H1 (cell line): ENCODE measurements at regions not wholly inside any gene's neighbourhood (a gene's known extent, or its start where the extent isn't known, plus 50 kb on each side); places are given as distances from the start of the nearest gene placed in this dataset.

Source experiments
- CTCF ChIA-PET: fragments of 300-600 bp; sonication (Branson Sonifier 250); formaldehyde crosslinking; loops from one replicate; lab custom pipeline; 2021; ENCODE audit not compliant: partially characterized antibody; lab: Charles Lee
- POLR2A ChIA-PET: fragments of 300-600 bp; sonication (Branson Sonifier 250); formaldehyde crosslinking; loops from one replicate; lab custom pipeline; 2021; ENCODE audit warnings: inconsistent platforms; ENCODE audit not compliant: partially characterized antibody; lab: Charles Lee
- DNase-seq, 2 experiments: peaks; one replicate each; pipeline versions ENCODE4 v3.0.0 to v3.0.0-alpha.2; 2010 to 2022; ENCODE audit warnings: low spot score in 2 of 2, low read depth in 1 of 2, mixed read lengths in 1 of 2
- FAIRE-seq: peaks from 2 replicates; lab custom pipeline; 2011; peaks lifted over from hg19 to GRCh38; lab: Jason Lieb, UNC
- H2AFZ ChIP-seq: 2 replicates; pipeline ENCODE4 v1.8.1; 2012; ENCODE audit warnings: low read length, inconsistent platforms
- H2AK5ac ChIP-seq: 2 replicates; pipeline ENCODE4 v1.6.1; 2013; ENCODE audit warnings: low read depth, low read length
- H2BK120ac ChIP-seq: replicated peaks from 2 replicates; pipeline ENCODE3; 2013; ENCODE audit warnings: low read depth, low read length, inconsistent platforms
- H2BK12ac ChIP-seq: 2 replicates; pipeline ENCODE4 v1.6.1; 2013; ENCODE audit warnings: low read depth, low read length
- H2BK15ac ChIP-seq: 2 replicates; pipeline ENCODE4 v1.6.1; 2013; ENCODE audit warnings: low read length
- H2BK20ac ChIP-seq: 2 replicates; pipeline ENCODE4 v1.6.1; 2013; ENCODE audit warnings: low read length
- H2BK5ac ChIP-seq: 2 replicates; pipeline ENCODE4 v1.6.1; 2013; ENCODE audit warnings: low read depth, low read length
- H3K14ac ChIP-seq: 2 replicates; pipeline ENCODE4 v1.6.1; 2013; ENCODE audit warnings: inconsistent platforms; ENCODE audit not compliant: insufficient read length
- H3K18ac ChIP-seq: 2 replicates; pipeline ENCODE4 v1.6.1; 2013; ENCODE audit warnings: low read length; ENCODE audit errors: extremely low read depth
- H3K23ac ChIP-seq: 2 replicates; pipeline ENCODE4 v1.6.1; 2013; ENCODE audit warnings: inconsistent platforms; ENCODE audit not compliant: insufficient read length
- H3K23me2 ChIP-seq: 2 replicates; pipeline ENCODE4 v1.6.1; 2013; ENCODE audit warnings: low read depth, low read length
- H3K27ac ChIP-seq: 2 replicates; pipeline ENCODE4 v1.6.1; 2011; ENCODE audit warnings: low read depth, low read length, inconsistent platforms
- H3K27me3 ChIP-seq, 4 experiments: replicated peaks in 1 of 4; 1 replicate in 1 of 4; 2 replicates in 3 of 4; pipeline versions ENCODE4 v1.6.1 to v1.8.1; 2011 to 2013; ENCODE audit warnings: low read length in 3 of 4, mild to moderate bottlenecking in 3 of 4, inconsistent platforms in 2 of 4, mixed read lengths in 2 of 4, moderate library complexity in 1 of 4; ENCODE audit not compliant: control insufficient read depth in 3 of 4, insufficient read depth in 3 of 4; ENCODE audit errors: extremely low read depth in 1 of 4
- H3K36me3 ChIP-seq, 4 experiments: 2 replicates each; pipeline versions ENCODE4 v1.6.1 to v1.8.1; 2011 to 2013; ENCODE audit warnings: mild to moderate bottlenecking in 4 of 4, low read length in 3 of 4, moderate library complexity in 2 of 4, control low read depth in 1 of 4, inconsistent platforms in 1 of 4; ENCODE audit not compliant: insufficient read depth in 4 of 4, control insufficient read depth in 2 of 4
- H3K4ac ChIP-seq: replicated peaks from 2 replicates; pipeline ENCODE3; 2013; ENCODE audit warnings: low read length, low read depth, mixed read lengths, inconsistent platforms; ENCODE audit not compliant: insufficient read length
- H3K4me1 ChIP-seq, 4 experiments: replicated peaks in 1 of 4; 1 replicate in 1 of 4; 2 replicates in 3 of 4; pipeline versions ENCODE4 v1.6.1 to v1.8.1; 2011 to 2013; ENCODE audit warnings: low read length in 3 of 4, inconsistent platforms in 2 of 4, mixed read lengths in 1 of 4; ENCODE audit not compliant: insufficient read depth in 4 of 4, control insufficient read depth in 3 of 4
- H3K4me2 ChIP-seq, 2 experiments: 2 replicates each; pipeline versions ENCODE4 v1.6.1 to v1.8.1; 2011 to 2013; ENCODE audit warnings: low read depth in 2 of 2, low read length in 2 of 2, control low read depth in 1 of 2, inconsistent platforms in 1 of 2, mild to moderate bottlenecking in 1 of 2; ENCODE audit not compliant: insufficient read depth in 1 of 2
- H3K4me3 ChIP-seq, 4 experiments: fragments of 200-600, 300-600 bp in 1 of 4; sonication (generic), shearing (Covaris generic), sonication (Bioruptor Twin) in 1 of 4; 2 replicates each; pipeline versions ENCODE4 v1.5.1 to v1.8.1; 2011 to 2016; ENCODE audit warnings: low read length in 4 of 4, low read depth in 3 of 4, control low read depth in 2 of 4, inconsistent platforms in 2 of 4, mild to moderate bottlenecking in 2 of 4, mixed read lengths in 1 of 4, moderate library complexity in 1 of 4; ENCODE audit not compliant: insufficient read depth in 2 of 4; ENCODE audit errors: extremely low read depth in 1 of 4
- H3K56ac ChIP-seq: replicated peaks from 2 replicates; pipeline ENCODE3; 2013; ENCODE audit warnings: low read depth, mild to moderate bottlenecking, mixed read lengths, low read length, inconsistent platforms; ENCODE audit not compliant: insufficient read length
- H3K79me1 ChIP-seq: 2 replicates; pipeline ENCODE4 v1.6.1; 2013; ENCODE audit warnings: low read depth, low read length, control low read depth
- H3K79me2 ChIP-seq, 2 experiments: 2 replicates each; pipeline versions ENCODE4 v1.6.1 to v1.8.1; 2012 to 2013; ENCODE audit warnings: low read length in 2 of 2, mild to moderate bottlenecking in 2 of 2, inconsistent platforms in 1 of 2; ENCODE audit not compliant: insufficient read depth in 2 of 2, control insufficient read depth in 1 of 2
- H3K9ac ChIP-seq, 4 experiments: replicated peaks in 1 of 4; 1 replicate in 1 of 4; 2 replicates in 3 of 4; pipeline versions ENCODE4 v1.6.1 to v1.8.1; 2011 to 2013; ENCODE audit warnings: low read depth in 3 of 4, low read length in 3 of 4, control low read depth in 2 of 4, mild to moderate bottlenecking in 2 of 4, moderate library complexity in 2 of 4, inconsistent platforms in 1 of 4; ENCODE audit errors: extremely low read depth in 1 of 4
- H3K9me3 ChIP-seq, 2 experiments: 2 replicates each; pipeline versions ENCODE4 v1.6.1 to v1.8.1; 2012 to 2013; ENCODE audit warnings: mild to moderate bottlenecking in 2 of 2, moderate library complexity in 2 of 2, control low read depth in 1 of 2, inconsistent platforms in 1 of 2, low read depth in 1 of 2, low read length in 1 of 2, mixed read lengths in 1 of 2; ENCODE audit not compliant: insufficient read depth in 2 of 2
- H4K20me1 ChIP-seq, 2 experiments: replicated peaks in 1 of 2; 2 replicates each; pipeline versions ENCODE3 to v1.8.1; 2011 to 2013; ENCODE audit warnings: inconsistent platforms in 2 of 2, low read length in 2 of 2, mild to moderate bottlenecking in 1 of 2; ENCODE audit not compliant: insufficient read depth in 2 of 2, control insufficient read depth in 1 of 2
- H4K5ac ChIP-seq: 2 replicates; pipeline ENCODE4 v1.6.1; 2013; ENCODE audit warnings: low read length, low read depth, mixed read lengths, inconsistent platforms; ENCODE audit not compliant: insufficient read length
- H4K8ac ChIP-seq: 2 replicates; pipeline ENCODE4 v1.8.0; 2013; ENCODE audit warnings: mild to moderate bottlenecking, moderate library complexity, low read length, inconsistent platforms; ENCODE audit not compliant: insufficient read depth; ENCODE audit errors: extremely low read depth
- H4K91ac ChIP-seq: replicated peaks from 2 replicates; pipeline ENCODE3; 2013; ENCODE audit warnings: low read length, mixed read lengths, inconsistent platforms; ENCODE audit not compliant: insufficient read length
- BACH1 ChIP-seq: IDR thresholded peaks from 2 replicates; pipeline ENCODE4 v1.6.1; 2012; ENCODE audit warnings: low read length, improper control_type of control experiment
- BCL11A ChIP-seq, 2 experiments: IDR thresholded peaks; one replicate each; pipeline ENCODE4 v1.6.1; 2011; ENCODE audit warnings: low read depth in 2 of 2, low read length in 2 of 2, mild to moderate bottlenecking in 2 of 2
- CHD1 ChIP-seq: IDR thresholded peaks from 2 replicates; pipeline ENCODE4 v1.6.1; 2012; ENCODE audit warnings: low read depth, low read length, improper control_type of control experiment
- CHD2 ChIP-seq: IDR thresholded peaks from 2 replicates; pipeline ENCODE4 v1.6.1; 2012; ENCODE audit warnings: low read length, improper control_type of control experiment
- CREB1 ChIP-seq: IDR thresholded peaks from 2 replicates; pipeline ENCODE4 v1.6.1; 2012; ENCODE audit warnings: inconsistent platforms
- E2F6 ChIP-seq: IDR thresholded peaks from 2 replicates; pipeline ENCODE4 v1.6.1; 2012; ENCODE audit warnings: inconsistent platforms
- EZH2 ChIP-seq: fragments of 200-600 bp; sonication (generic); IDR thresholded peaks from 2 replicates; pipeline ENCODE4 v1.7.1; 2012; ENCODE audit warnings: low read depth, mild to moderate bottlenecking, moderate library complexity, low read length, inconsistent platforms; ENCODE audit not compliant: severe bottlenecking
- JUN ChIP-seq: IDR thresholded peaks from 2 replicates; pipeline ENCODE4 v1.6.1; 2011; ENCODE audit warnings: low read depth, mild to moderate bottlenecking, improper control_type of control experiment, low read length
- KDM4A ChIP-seq: IDR thresholded peaks from one replicate; pipeline ENCODE4 v1.7.1; 2012; ENCODE audit warnings: low read depth, mild to moderate bottlenecking, moderate library complexity, low read length, inconsistent platforms; ENCODE audit not compliant: severe bottlenecking
- NRF1 ChIP-seq: IDR thresholded peaks from 2 replicates; pipeline ENCODE4 v1.6.1; 2011; ENCODE audit warnings: mild to moderate bottlenecking, low read depth, low read length, improper control_type of control experiment
- PHF8 ChIP-seq: fragments of 200-600 bp; sonication (generic); conservative IDR thresholded peaks from 2 replicates; pipeline ENCODE4 v1.7.1; 2012; ENCODE audit warnings: low read depth, mild to moderate bottlenecking, inconsistent platforms, low read length, moderate library complexity
- SP2 ChIP-seq: IDR thresholded peaks from 2 replicates; pipeline ENCODE4 v1.6.1; 2012; ENCODE audit warnings: mild to moderate bottlenecking, low read length, inconsistent platforms
- SP4 ChIP-seq: IDR thresholded peaks from 2 replicates; pipeline ENCODE4 v1.6.1; 2012; ENCODE audit warnings: low read length, inconsistent platforms
- SRF ChIP-seq: IDR thresholded peaks from 2 replicates; pipeline ENCODE4 v1.6.1; 2011; ENCODE audit warnings: mild to moderate bottlenecking, low read depth, low read length, moderate library complexity
- ZNF274 ChIP-seq: IDR thresholded peaks from 2 replicates; pipeline ENCODE4 v1.7.0; 2012; ENCODE audit warnings: low read length, borderline replicate concordance; ENCODE audit errors: extremely low read depth
- WGBS, 2 experiments: shearing (Covaris generic) in 1 of 2; methylation state at CpG; one replicate each; pipeline versions ENCODE4 v1.1.6 to v1.1.7; 2013 to 2015; ENCODE audit warnings: low lambda C conversion rate in 2 of 2, mixed read lengths in 2 of 2, inconsistent platforms in 1 of 2, low coverage in 1 of 2, missing lambda C conversion rate in 1 of 2; ENCODE audit not compliant: insufficient replicate concordance in 2 of 2, insufficient coverage in 1 of 2, insufficient read length in 1 of 2; ENCODE audit errors: extremely low coverage in 1 of 2, missing lambda C conversion rate in 1 of 2; 5-methylcytosine and 5-hydroxymethylcytosine counted together

GRCh38 chr1:230536641-230537155 is 105.6 kb upstream of the COG2 start:
- WGBS, 2 experiments = 83% methylated on average over 1 of the region's 1 CpG; no CpG with 5 or more reads in 1 of the 2 experiments
- no peak overlapping the region for H3K27ac ChIP-seq
- H2AK5ac ChIP-seq = no peak overlapping the region
- CTCF ChIA-PET = interaction anchor here (0.7 to 4.2 kb wide), 10 partner anchors 9 to 189 kb away, joined by 3 to 18 read pairs (median 4); no protein-coding TSS in a partner anchor
- H4K20me1 ChIP-seq = no peaks in the 10 kb centered on the region
- no peak overlapping the region for H3K4me2 ChIP-seq
- no peak overlapping the region for H2BK15ac ChIP-seq
- H3K79me2 ChIP-seq = no peaks in the 10 kb centered on the region
- no peaks in the 10 kb centered on the region for H3K79me1 ChIP-seq
- H3K9me3 ChIP-seq = peaks cover 2 to 5% of the 10 kb centered on the region in 2 experiments; a peak in 2 of 4 replicates
- H3K36me3 ChIP-seq = no peaks in the 10 kb centered on the region
- no peak for DNase-seq
- H2AFZ ChIP-seq = no peak overlapping the region
- H3K9ac ChIP-seq = no peak overlapping the region
- H3K56ac ChIP-seq = no peak overlapping the region
- H3K18ac ChIP-seq = no peak overlapping the region
- H3K4me1 ChIP-seq = no peaks in the 10 kb centered on the region; a peak in 1 of 7 replicates
- no peak overlapping the region for H3K23ac ChIP-seq
- no peak for FAIRE-seq
- no peak overlapping the region for H3K14ac ChIP-seq
- H4K91ac ChIP-seq = no peak overlapping the region
- no peaks in the 10 kb centered on the region for H3K27me3 ChIP-seq
- no peak overlapping the region for H2BK20ac ChIP-seq
- no peak overlapping the region for H2BK5ac ChIP-seq
- no peaks in the 10 kb centered on the region for H3K23me2 ChIP-seq
- no peak overlapping the region; the same call in 1 of the 2 replicates for H4K8ac ChIP-seq
- no peak overlapping the region for H3K4ac ChIP-seq
- H2BK120ac ChIP-seq = no peak overlapping the region
- H3K4me3 ChIP-seq = no peak overlapping the region
- POLR2A ChIA-PET = interaction anchor here (0.7 kb wide), 1 partner anchor 397 kb away, joined by 3 read pairs; no protein-coding TSS in a partner anchor
- H2BK12ac ChIP-seq = no peak overlapping the region
- H4K5ac ChIP-seq = no peak overlapping the region
- no peak for TF ChIP-seq ZNF274
- no peak for TF ChIP-seq CHD2
- no peak for TF ChIP-seq SP4
- no peak for TF ChIP-seq BCL11A (IDR thresholded peaks at IDR 0.05; ENCODE audit: low read depth in 2 of 2, low read length in 2 of 2)
- TF ChIP-seq EZH2 = no peak
- no peak for TF ChIP-seq PHF8
- no peak for TF ChIP-seq CREB1
- TF ChIP-seq SP2 = no peak
- no peak for TF ChIP-seq NRF1
- no peak for TF ChIP-seq SRF
- no peak for TF ChIP-seq CHD1
- TF ChIP-seq E2F6 = no peak
- no peak for TF ChIP-seq BACH1
- no peak for TF ChIP-seq JUN
- no peak for TF ChIP-seq KDM4A
